ENCODE measurements at regions not wholly inside any gene's neighbourhood (a gene's known extent, or its start where the extent isn't known, plus 50 kb on each side); places are given as distances from the start of the nearest gene placed in this dataset.
"Not testable (repeated sequence)": the region's sequence is repeated elsewhere in the genome, so short reads cannot be mapped to it uniquely, and the experiment has no call there.

DNA sequence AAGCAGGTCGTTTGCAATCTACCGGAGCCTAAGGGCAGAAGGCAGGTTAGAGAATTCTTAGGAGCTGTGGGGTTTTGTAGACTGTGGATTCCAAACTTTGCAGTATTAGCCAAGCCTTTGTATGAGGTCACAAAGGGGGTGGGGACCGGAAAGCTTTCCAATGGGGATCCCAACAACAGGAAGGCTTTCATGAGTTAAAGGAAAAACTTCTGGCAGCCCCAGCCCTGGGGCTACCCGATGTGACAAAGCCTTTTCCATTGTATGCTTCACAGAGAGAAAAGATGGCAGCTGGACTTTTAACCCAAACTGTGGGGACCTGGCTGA is 199.2 kb upstream of the PZP start:
- DNase-seq: not testable (repeated sequence)

DNA sequence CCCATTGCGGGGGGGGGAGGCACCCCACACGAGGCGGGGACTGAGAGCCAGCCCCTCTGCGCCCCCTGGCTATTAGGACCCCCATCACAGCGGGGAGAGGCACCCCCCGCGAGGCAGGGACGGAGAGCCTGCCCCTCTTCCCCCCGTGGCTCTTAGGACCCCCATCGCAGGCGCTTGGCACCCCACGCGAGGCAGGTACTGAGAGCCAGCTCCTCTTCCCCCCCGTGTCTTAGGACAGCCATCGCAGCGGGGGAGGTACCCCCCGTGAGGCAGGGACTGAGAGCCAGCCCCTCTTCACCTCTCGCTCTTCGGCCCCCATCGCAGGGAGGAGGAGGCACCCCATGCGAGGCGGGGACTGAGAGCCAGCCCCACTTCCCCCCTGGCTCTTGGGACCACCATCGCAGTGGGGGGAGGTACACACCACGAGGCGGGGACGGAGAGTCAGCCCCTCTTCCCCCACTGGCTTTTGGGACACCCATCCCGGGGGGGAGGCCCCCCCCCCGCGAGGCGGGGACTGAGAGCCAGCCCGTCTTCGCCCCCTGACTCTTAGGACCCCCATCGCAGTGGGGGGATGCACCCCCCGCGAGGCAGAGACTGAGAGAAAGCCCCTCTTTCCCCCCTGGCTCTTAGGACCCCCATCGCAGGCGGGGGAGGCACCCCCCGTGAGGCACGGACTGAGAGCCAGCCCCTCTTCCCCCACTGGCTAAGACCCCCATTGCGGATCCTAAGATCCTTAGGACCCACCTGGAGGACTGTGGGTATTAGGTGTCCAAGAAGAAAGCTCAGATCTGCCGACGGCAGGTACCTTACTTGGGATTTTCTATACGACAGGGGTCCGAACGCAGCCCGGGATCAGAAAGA is 198.6 kb upstream of the PZP start:
- no peak for DNase-seq

DNA sequence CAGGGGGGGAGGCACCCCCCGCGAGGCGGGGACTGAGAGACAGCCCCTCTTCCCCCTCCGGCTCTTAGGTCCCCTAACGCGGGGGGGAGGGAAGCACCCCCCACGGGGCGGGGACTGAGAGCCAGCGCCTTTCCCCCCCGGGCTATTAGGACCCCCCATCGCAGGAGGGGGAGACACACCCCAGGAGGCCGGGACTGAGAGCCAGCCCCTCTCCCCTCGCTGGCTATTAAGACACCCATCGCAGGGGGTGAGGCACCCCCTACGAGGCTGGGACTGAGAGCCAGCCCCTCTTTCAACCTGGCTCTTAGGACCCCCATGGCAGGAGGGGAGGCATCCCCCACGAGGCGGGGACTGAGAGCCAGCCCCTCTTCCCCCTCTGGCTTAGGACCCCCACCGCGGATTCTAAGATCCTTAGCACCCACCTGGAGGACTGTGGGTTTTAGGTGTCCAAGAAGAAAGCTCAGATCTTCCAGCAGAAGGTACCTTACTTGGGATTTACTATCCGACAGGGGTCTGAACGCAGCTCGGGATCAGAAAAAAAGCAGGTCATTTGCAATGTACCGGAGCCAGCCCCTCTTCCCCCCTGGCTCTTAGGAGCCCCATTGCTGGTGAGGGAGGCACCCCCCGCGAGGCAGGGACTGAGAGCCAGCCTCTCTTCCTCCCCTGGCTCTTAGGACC is 197.8 kb upstream of the PZP start:
- DNase-seq: no peak

DNA sequence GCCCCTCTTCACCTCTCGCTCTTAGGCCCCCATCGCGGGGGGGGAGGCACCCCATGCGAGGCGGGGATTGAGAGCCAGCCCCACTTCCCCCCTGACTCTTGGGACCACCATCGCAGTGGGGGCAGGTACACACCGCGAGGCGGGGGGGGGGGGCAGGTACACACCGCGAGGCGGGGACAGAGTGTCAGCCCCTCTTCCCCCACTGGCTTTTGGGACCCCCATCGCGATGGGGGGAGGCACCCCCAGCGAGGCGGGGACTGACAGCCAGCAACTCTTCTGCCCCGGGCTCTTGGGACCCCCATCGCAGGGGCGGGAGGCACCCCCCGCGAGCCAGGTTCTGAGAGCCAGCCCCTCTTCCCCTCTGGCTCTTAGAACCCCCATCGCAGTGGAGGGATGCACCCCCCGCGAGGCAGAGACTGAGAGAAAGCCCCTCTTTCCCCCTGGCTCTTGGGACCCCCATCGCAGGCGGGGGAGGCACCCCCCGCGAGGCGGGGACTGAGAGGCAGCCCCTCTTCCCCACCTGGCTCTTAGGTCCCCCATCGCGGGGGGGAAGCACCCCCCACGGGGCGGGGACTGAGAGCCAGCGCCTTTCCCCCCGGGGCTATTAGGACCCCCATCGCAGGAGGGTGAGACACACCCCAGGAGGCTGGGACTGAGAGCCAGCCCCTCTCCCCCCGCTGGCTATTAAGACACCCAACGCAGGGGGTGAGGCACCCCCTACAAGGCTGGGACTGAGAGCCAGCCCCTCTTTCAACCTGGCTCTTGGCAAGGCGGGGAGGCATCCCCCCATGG is 196.5 kb upstream of the PZP start:
- no peak for DNase-seq

DNA sequence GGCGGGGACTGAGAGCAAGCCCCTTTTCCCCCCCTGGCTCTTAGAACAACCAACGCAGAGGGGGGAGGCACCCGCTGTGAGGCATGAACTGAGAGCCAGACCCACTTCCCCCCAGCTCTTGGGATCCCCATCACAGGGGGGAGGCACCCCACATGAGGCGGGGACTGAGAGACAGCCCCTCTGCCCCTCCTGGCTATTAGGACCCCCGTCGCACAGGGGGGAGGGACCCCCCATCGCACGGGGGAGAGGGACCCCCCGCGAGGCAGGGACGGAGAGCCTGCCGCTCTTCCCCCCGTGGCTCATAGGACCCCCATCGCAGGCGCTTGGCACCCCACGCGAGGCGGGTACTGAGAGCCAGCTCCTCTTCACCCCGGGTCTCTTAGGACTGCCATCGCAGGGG is 195.8 kb upstream of the PZP start:
- no peak for DNase-seq

DNA sequence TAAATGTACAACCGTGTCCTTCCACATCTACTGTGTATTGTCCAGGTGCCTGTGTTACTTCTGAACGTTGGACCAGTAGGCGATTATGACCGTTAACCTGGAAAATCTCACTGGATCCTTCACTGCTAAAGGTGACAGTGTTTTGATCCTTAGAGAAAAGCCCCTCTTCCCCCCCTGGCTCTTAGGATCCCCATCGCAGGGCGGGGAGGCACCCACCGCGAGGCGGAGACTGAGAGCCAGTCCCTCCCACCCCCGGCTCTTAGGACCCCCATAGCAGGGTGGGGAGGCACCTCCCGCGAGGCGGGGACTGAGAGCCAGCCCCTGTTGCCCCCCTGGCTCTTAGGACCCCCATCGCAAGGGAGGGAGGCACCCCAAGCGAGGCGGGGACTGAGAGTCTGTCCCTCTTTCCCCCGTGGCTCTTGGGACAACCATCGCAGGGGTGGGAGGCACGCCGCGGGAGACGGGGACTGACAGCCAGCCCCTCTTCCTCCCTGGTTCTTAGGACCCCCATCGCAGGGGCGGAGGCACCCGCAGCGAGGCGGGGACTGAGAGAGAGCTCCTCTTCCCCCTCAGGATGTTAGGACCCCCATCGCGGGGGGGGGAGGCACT is 194.3 kb upstream of the PZP start:
- not testable (repeated sequence) for DNase-seq

DNA sequence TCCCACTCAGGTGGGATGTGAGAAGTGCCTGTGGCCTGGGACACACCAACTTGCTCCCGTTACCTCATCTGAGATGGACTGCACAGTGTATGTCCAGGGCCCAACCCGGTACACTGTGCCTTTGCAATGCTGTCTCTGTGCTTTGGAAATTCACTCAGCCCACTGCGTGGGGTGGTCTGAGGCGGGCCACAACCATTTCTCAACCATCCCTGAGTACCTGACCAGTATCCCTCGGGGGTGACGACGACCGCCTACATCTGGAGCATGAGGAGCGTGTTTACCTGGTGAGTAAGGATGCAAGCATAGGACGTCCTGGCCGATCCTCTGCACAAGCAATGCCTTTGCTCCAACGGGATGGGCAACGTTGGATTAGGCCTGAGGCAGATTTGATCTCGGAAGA is 188.2 kb upstream of the PZP start:
- DNase-seq: not testable (repeated sequence)

DNA sequence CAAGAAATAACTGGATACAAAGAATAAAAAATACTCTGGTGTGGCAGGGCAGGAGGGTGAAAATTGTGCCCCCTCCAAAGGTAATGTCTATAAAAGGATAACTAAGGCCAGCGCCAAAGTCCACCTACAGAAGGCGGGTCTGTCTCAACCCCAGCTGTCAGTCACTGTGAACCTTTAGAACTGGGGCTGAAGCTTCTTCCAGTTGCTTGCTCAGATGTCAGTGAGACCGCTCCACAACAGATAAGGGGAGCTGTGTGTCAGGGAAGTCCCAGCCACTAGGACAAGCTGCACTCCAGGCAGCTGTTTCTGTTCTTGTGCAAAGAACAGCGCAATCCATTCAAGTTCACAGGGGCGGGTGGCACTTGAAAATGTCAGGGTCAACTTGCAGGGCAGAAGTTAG is 187.0 kb upstream of the PZP start:
- not testable (repeated sequence) for DNase-seq

DNA sequence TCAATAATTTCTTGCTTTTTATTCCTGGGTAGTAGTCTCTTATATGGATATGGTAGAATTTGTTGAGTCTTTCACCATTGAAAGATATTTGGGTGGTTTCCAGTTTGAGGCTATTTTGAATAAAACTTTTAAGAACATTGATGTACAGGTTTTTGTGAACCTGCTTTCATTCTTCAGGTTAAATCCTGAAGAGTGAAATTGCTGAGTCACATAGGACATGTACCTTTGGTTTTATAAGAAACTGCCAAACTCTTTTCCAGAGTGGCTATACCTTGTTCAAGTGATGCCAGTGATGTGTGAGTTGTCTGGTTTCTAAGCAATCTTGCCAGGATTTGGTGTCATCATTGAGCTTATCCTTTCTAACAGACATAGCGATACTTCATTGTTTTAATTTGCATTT is 184.6 kb upstream of the PZP start:
- DNase-seq: no peak

DNA sequence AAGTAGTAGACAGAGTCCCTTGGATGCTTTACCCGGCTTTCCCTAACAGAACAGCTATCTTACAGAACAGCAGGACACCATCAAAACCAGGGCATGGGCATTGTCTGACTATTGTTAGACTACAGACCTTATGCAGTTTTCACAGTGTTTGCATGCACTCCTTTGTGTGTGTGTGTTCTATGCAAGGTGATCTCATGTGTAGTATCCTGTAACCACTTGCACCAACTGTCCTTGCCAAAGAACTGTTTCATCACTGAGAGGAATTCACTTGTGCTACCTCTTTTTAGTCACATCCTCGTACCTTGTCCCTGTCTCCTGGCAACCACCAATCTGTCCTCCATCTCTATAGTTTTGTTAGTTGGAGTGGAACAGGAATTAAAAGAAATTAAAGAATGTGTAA is 183.6 kb upstream of the PZP start:
- DNase-seq: no peak

DNA sequence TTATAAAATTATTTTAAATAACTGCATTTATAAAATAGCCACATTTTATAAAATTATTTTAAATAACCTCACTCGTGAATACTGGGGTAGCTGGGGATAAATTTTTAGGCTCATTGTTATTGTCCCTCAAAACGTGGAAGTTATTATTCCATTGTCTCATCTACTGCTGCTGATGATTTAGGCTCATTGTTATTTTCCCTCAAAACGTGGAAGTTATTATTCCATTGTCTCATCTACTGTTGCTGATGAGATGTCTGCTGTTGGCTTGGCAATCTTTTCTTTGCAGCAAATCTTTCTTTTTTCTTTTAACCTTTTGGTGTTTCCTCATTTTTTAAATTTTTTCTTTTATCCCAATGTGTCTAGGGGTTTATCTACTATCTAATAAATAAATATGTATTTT is 182.6 kb upstream of the PZP start:
- no peak for DNase-seq

DNA sequence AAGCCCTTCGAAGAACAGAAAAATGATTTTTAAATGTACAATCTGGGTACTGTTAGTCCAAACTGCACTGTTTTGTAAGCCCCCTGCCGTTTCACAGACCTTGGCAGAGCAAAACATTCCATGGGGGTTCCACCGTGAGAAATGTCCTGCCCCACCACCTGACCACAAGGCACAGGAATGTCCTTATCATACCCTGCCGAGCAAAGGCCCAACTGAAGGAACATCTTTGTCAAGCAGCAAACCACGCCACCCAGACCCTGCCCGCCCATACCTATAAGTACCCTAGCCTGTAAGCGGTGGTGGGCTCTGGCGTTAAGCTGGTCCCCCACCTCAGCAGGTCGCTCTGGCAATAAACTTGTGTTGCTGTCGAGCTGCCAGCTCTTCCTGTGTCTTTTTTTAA is 181.6 kb upstream of the PZP start:
- DNase-seq: no peak

DNA sequence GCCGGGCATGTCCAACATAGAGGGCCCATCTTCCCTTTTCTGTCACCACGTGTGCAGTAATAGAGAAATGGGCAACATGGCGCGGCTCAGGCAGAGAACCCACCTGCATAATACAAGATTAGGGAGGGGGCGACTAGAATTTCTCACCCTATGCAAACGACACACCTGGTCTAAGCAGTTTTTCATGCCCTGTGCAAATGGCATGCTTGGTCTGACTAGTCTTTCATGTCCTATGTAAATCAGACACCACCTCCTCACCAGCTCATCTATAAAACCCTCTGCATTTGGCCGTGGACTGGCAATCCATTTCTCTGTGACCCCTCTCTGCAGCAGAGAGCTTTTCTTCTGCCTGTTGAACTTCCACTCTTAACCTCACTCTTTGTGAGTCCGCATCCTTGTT is 180.2 kb upstream of the PZP start:
- no peak for DNase-seq

DNA sequence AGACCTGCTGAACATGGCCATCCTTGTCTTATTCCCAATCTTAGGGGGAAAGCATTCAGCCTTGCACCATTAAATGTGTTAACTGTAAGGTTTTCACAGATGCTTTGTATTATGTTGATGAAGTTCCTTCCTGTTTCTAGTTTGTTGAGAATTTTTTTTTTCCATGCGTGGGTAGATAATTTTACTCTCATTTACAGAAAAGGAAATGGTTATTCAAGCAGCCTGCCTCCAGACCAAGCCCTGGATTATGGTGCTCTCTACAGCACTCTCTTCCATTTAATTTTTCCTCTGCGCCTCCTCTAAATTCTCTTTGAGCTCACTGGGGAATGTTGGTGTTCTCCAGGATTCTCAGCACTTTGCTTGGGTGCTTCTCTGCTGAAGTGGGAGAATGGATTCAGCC is 179.3 kb upstream of the PZP start:
- DNase-seq: no peak

DNA sequence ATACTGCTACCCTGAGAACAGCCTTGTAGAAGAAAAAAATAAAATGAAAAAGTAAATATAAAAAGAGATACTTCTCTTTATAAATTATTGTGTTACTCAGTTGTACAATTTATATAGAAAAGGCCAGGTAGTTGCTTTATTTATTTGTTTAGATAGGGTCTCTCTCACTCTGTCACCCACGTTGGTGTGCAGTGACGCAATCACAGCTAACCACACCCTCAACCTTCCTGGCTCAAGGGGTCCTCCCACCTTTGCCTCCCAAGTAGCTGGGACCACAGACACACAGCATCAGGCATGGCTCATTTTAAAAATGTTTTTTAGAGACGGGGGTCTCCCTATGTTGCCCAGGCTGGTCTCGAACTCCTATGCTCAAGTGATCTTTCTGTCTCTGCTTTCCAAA is 175.4 kb upstream of the PZP start:
- DNase-seq: no peak

DNA sequence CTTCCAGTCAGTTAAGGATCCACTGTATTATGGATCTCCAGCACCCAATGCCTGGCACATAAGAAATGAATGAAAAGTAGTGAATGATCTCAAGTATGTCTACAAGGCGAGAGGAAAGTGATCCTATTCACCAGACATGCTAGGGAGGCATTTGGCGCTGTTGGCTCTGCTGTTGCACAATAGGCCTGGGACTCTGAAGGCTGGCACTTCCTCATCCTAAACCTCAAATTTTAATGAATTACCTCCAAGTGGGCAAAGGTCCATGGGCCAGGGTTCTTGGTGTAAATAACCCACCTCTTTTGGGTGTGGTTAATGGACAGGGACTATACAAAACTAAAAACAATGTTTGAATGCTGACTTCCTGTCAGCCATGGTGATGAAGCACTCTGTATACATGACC is 173.4 kb upstream of the PZP start:
- no peak for DNase-seq

DNA sequence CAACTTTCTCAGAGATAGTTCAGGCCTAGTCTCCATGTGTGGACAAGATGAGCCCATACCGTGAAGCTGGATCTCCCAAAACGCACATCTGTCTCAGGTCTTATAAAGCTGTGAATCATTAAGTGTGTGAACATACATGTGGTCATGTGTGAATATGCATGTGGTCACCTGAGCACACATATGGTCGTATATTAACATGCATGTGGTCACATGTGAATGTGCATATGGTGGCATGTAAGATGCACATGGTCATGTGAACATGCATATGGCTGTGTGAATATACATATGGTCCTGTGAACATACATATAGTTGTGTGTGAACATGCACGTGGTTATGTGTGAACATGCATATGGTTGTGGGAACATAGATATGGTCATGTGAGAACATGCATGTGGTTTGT is 172.5 kb upstream of the PZP start:
- DNase-seq: no peak

DNA sequence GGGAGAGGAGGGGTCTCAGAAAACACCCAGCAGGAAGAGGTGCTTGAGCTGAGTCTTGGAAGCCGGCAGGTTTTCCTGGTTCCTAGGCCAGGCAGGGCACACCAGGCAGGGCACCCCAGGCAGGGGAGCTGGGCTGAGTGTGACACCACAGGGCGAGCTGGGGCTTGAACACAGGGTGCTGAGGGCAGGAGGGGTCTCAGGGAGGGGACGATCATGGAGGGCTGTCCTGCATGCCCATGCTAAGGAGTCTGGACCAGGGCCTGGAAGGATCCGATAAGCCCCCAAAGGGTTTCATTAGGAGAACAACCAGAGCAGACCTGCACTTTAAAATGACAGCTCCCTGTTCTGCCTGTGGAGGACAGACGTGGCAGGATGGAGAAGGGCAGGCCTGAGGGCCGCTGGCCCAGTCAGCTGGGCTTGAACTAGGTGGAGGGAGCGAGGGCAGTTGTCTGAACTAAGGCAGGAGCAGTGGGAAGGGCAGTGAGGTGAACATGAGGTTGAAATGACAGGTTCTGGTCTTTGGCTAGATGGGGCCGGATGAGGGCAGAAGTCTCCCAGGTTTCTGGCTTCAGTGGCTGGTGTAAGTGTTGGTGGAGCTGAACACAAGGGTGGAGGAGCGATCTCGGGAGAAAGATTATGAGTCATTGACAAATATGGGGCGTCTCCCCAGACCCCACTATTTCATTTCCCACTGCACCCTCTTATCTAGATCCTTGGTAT is 171.0 kb upstream of the PZP start:
- DNase-seq: no peak

DNA sequence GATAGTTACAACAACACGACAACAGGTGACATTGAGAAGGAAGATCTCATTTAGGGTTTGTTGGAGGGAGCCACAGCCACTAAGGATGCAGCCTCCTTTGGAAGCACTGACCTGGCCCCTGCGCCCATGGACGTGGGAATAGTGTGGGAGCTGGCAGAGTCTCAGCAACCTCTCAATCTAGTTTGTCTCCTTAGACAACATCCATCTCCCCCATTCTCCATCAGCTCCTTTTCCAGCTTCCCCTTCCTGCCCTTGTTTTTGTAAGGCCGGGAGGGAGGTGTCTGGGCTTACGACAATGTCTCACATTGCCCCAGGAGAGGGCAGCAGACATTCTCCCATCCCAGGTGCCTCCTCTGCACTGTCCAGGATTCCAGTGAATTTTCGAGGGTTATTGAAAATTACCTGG is 170.2 kb upstream of the PZP start:
- no peak for DNase-seq

DNA sequence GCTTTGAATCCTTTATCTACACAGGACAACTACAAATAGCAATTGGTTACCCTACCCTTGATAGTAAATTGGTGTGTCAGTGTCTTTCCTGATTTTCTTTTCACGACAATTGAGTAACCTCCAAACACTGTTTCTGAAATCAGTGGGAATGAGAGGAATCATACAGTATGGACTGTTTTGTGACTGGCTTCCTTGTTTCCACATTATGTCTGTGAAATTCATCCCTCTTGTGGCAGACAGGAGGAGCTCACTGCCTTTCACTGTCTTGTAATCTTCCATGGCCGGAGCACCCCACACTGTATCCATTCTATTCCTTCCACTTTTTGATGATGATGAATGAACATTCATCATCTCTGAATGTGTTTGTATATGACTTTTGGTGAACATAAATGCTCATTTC is 164.0 kb upstream of the PZP start:
- peak; percentile 5 for DNase-seq

DNA sequence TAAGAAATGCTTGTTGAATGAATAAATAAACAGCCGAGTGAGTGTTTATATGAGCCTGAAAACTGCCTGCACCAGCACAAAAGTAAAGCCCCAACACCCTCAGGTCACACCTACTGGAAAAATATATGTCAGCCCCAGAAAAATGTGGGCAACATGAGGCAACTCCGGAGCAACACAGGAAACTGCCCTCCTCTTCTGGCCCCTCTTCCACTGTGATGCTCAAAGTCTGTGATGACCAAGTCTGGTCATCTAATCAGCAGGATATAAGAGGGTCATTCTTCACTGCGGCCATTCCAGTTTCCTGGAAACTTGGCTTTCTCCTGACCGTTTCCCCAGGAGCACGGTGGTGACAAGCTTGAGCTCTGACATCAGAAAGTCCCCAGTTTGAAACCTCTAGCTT is 159.6 kb upstream of the PZP start:
- no peak for DNase-seq

DNA sequence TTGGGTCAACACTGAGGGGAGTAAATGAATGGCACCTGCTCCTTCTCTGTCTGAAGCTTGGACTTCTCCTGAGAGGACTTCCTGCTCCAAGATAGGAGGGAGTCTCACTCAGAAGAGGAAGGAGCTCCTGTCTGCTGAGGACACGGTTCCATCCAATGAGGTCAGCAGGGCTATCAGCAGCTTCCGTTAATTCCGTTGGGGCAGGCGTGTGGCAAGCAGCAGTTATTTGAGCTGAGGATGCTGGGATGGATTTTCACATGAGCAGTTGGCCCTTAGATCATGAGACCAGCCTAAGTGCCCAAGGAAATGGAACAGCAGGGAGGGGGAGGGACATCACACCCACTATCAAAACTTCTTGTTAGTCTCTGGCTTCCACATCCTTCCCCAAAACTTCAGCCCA is 159.0 kb upstream of the PZP start:
- no peak for DNase-seq

DNA sequence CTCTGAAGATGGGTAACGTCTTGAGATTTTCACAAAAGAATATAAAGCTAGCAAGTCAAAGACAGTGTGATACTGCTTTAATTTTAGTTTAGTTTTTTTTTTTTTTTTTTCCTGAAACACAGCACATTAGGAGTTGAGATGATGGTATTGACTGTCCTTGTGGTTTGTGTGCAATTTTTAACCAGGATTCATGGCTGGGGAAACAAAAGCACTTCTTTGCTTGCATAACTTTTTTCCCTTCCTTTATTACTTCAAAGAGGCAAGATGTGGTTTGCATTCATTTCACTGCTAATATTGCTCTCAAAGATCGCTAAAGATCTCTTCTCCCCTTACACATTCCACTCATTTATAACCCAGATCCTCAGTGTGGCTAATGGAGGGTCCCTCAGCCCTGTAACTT is 157.1 kb upstream of the PZP start:
- no peak for DNase-seq

Data from midbrain (tissue), 1 donor.